ENCODE measurements at regions not wholly inside any gene's neighbourhood (a gene's known extent, or its start where the extent isn't known, plus 50 kb on each side); places are given as distances from the start of the nearest gene placed in this dataset.

DNA sequence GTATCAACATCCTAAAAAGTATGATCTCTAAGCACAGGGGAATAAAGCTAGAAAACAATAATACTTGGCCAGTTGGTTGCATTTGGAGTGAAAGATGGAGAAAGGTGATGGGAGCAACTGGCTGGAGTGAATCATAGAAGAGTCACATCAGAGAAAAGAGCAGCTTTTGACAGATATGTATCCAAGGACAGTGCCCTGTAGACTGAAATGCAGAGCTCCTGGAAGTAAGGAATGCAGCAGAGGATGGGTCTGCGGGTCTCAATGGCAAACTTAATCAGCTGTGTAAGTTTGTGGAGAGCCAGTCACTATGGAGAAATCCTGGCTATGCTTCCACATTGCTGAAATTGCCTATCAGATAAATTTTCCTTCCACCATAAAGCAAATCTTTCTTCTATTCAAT lies 218.1 kb upstream of the PRNP start:
- DNase-seq (ENCODE audit: low read depth), result no peak

- no peak for DNase-seq (ENCODE audit: low read depth)
Measured at GRCh38 chr20:4465855-4466545, 216.9 kb upstream of the ADRA1D start.

- no peak for DNase-seq (ENCODE audit: low read depth)
Measured at GRCh38 chr20:4465212-4465611, 216.1 kb upstream of the ADRA1D start.

DNA sequence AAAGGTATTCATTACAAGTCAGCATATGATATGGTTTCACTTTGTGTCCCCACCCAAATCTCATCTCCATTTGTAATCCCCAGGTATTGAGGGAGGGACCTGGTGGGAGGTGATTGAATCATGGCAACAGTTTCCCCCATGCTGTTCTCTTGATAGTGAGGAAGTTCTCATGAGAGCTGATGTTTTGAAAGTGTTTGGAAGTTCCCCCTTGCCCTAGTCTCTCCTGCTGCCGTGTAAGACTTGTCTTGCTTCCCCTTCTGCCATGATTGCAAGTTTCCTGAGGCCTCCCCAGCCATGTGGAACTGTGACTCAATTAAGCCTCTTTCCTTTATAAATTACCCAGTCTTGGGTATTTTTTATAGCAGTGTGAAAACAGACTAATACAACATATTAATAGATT lies 213.7 kb upstream of the ADRA1D start:
- peak; percentile 32 for DNase-seq (ENCODE audit: low read depth)

DNA sequence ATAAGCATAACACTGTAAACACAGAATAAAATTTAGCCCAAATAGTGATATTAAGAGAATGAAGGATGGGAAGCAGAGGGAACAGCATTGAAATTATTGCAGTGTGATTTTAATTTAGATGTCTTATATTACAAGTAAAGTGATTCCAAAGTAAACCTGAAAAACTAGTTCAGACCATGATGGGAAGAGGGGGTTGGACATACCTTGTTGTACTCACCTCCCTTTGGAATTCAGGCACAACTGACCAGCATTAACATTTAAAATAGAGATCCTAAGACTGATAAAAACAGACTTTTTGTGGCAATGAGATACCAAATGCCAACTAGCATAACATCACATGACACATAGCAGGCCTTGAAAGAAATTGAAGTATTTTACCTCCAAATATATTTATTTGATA lies 210.0 kb upstream of the ADRA1D start:
- no peak for DNase-seq (ENCODE audit: low read depth)

DNA sequence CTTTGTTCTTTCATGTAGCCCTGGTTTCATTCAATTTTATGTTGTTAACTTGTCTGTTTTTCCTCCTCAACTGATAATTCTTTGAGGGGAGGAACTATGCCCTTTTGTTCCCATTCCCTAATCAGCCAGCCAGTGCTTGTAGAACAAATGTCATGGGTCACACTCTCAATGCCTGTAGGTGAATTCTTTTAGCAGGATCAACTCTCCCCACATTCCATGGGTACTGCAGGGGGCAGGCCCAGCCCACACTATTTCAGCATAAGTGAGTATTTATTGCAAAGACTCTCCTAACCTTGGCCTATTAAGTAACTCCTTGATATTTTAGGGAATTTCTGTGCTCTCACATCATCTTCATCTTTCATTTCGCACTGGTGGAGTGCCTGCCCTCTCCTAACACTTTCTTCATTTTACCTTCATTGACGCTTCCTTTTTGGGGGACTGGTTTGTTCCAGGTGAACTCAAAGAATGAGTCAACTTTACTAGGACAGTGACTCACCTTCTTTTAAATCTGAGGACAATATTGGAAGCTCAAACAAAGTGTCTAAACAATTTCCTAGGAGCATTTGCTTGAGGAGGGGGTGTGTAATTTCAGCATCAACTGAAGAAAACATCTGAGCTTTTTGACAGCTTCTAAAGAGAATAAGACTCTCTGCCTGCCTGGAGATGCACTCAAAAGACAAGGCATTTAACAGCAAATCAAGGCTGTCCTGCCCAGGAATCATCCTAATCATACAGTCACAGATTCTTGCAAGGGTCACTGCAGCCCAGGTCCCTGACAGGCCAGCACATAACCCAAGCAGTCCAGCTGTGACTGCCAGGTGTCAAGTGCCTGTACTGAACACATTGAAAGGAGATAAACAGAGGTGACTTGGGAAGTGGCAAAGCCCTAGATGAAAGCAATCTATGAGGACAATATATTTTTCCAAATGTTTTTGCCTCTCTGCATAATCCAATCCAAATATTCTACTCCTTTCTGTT lies 208.8 kb upstream of the ADRA1D start:
- peak; percentile 32 for DNase-seq (ENCODE audit: low read depth)

DNA sequence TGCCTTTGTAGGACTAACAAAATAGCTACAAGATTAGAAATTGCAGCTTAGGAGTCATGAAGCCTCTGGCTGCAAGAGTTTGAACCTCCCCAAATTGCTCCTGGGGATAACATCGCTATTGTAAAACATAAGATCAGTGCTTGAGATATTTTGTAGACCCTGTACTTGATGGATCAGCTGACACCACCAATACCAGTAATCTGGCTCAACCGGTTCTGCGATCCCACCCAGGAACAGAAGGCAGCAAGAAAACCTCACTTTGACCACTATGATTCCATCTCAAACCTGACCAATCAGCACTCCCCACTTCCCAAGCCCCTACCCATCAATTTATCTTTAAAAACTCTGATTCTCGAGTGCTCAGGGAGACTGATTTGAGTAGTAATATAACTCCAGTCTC lies 206.9 kb upstream of the ADRA1D start:
- DNase-seq (ENCODE audit: low read depth), result no peak

- no peak for DNase-seq (ENCODE audit: low read depth)
Measured at GRCh38 chr20:4455301-4455701, 206.2 kb upstream of the ADRA1D start.

DNA sequence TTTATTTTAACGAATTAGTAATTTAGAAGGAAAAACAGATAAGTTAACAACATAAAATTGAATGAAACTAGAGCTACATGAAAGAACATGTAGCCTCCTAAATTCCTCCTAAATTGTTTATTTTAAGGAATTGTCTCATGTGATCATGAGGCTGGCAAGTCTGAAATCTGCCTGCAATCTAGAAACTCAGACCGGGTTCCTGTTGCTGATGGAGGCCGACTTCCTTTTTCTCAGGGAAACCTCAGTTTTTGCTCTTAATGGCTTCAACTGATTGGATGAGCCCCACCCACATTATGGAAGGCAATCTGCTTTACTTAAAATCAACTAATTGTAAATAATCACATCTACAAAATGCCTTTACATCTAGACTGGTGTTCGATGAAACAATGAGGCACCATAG lies 205.0 kb upstream of the ADRA1D start:
- DNase-seq (ENCODE audit: low read depth), result no peak

DNA sequence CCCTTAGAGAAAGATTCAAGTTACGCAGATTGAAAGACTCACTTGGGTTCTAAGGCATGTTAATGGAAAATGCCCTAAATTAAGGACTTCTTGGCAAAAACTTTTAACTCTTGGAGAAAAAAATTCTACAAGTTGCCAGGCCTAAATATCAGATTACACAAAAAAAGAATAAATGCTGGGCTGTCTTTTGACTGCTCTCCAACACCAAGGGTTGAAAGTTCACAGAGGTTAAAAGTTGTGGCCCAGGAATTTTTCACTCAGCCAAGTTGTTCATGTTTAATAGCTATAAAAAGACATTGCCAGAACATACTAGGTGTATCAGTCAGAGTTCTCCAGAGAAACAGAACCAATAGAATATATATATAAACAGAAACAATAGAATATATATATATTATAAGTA lies 204.3 kb upstream of the ADRA1D start:
- peak; percentile 43 for DNase-seq (ENCODE audit: low read depth)

- DNase-seq (ENCODE audit: low read depth), result no peak
Measured at GRCh38 chr20:4451487-4452081, 202.5 kb upstream of the ADRA1D start.

- DNase-seq (ENCODE audit: low read depth), result peak; percentile 69
Measured at GRCh38 chr20:4449957-4450715, 201.0 kb upstream of the ADRA1D start.

DNA sequence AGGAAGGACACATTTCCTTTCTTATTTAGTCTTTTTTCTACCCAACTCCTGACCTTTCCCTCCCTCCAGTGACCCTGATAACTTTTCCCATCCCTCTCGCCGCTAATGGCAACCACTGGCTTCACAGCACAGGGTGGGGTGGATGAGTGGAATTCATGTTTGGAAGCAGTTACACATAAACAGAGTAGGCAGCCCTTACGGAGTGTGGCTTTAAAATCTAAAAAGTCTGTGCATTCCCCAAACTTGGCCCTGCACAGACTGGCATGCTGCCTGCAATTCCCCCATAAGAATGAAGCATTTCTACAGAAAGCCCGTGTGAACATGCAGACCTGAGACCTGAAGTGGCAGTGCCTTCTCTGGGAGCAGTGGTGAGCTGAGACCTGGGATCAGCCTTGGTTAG lies 196.7 kb upstream of the ADRA1D start:
- DNase-seq (ENCODE audit: low read depth), result peak; percentile 67

GRCh38 chr20:4445331-4445730 lies 196.2 kb upstream of the ADRA1D start:
- no peak for DNase-seq (ENCODE audit: low read depth)

- DNase-seq (ENCODE audit: low read depth), result peak; percentile 90
Measured at GRCh38 chr20:4444404-4444803, 195.3 kb upstream of the ADRA1D start.

GRCh38 chr20:4443016-4443415 lies 193.9 kb upstream of the ADRA1D start:
- DNase-seq (ENCODE audit: low read depth), result no peak

- no peak for DNase-seq (ENCODE audit: low read depth)
Measured at GRCh38 chr20:4441871-4442270, 192.8 kb upstream of the ADRA1D start.

DNA sequence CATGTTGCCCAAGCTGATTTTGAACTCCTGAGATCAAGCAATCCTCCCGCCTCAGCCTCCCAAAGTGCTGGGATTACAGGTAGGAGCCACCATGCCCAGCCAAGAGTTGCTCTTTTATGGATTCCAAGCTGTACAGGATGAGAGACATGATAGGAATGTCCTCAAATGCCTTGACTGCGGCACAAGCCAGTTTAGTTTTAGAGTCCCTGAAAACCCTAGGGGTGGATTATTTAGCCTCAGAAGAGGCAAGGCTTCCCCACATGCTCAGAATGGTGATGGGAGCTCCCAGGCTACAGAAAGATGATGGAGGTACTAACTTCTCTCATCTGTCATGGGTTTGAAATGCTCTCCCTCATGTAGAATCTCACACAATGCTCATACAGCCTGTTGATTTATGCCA lies 192.1 kb upstream of the ADRA1D start:
- DNase-seq (ENCODE audit: low read depth), result peak; percentile 72

- DNase-seq (ENCODE audit: low read depth), result peak; percentile 18
Measured at GRCh38 chr20:4439461-4439860, 190.4 kb upstream of the ADRA1D start.

GRCh38 chr20:4437131-4437530 lies 188.0 kb upstream of the ADRA1D start:
- DNase-seq (ENCODE audit: low read depth), result no peak

DNA sequence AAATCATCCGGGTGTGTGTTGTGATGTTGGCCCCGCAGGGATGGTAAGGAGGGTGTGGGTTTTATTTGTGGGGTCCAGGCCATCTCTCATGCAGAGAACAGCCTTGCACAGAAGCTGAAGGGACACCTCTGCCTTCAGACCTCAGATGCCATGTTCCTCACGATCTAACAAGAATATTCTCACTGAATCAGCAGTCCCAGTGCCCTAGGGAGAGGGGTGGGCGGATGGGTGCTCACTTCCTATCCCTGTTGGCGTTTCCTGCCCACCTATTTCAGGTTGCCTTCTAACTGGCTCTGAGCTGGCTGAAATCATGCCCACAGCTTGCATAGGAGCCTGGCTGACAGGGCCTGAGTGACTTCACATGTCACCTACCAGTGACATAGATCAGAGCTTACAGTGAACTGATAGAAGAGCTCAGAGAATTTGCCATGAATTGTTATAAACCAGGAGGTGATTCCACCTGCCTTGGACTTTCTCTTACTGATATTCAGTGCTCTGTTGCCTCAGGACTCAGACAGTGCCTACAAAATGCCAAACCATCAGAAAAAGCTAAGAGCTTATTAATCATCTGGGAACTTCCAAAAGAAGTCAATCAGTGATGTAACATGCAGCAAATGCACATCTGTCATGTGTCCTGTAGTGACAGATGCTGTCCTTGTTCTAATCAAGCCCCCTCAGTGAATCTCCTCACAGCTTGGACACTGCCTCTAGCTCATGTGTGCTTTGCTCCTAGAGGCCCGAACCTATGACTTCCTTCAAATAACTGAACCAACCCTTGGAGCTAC lies 186.8 kb upstream of the ADRA1D start:
- peak; percentile 23 for DNase-seq (ENCODE audit: low read depth)

Data from EH (cell line).